ENCODE measurements at regions not wholly inside any gene's neighbourhood (a gene's known extent, or its start where the extent isn't known, plus 50 kb on each side); places are given as distances from the start of the nearest gene placed in this dataset.

GRCh38 chr12:97907504-97907903 is 444.9 kb downstream of the RMST start:
- TF ChIP-seq CTCF (IDR thresholded peaks at IDR 0.05), result no peak
- Histone ChIP-seq H3K9me3 (no peaks in the 10 kb centered on the region), H3K4me3 (no peak overlapping the region), H3K4me1 (no peaks in the 10 kb centered on the region), H3K27ac (no peak overlapping the region), H3K27me3 (no peaks in the 10 kb centered on the region), H3K36me3 (no peaks in the 10 kb centered on the region)
- no peak for DNase-seq (ENCODE audit: low spot score)

DNA sequence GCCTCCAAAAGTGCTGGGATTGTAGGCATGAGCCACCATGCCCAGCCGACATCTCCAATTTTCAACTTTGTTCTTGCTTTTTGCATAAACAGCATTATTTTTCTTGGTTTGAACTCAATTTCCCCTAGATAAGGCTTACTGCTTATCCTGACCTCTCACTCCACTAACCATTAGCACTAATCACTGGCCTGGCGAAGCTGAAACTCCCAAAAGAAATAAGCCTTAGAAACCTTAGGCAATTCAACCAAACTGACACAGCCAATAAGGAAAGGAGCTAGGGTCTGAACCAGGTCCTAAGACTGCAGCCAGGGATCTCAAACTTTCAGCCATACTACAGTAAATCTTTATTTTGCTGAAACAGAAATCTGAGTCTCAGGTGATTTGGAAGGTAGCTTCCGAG is 448.0 kb downstream of the RMST start:
- no peak for TF ChIP-seq CTCF (IDR thresholded peaks at IDR 0.05)
- Histone ChIP-seq H3K4me3 (no peak overlapping the region), H3K9me3 (no peaks in the 10 kb centered on the region), H3K36me3 (no peaks in the 10 kb centered on the region), H3K27me3 (no peaks in the 10 kb centered on the region), H3K27ac (no peak overlapping the region), H3K4me1 (no peaks in the 10 kb centered on the region)
- no peak for DNase-seq (ENCODE audit: low spot score)

GRCh38 chr12:97912943-97913342 is 450.3 kb downstream of the RMST start:
- no peak for DNase-seq (ENCODE audit: low spot score)

DNA sequence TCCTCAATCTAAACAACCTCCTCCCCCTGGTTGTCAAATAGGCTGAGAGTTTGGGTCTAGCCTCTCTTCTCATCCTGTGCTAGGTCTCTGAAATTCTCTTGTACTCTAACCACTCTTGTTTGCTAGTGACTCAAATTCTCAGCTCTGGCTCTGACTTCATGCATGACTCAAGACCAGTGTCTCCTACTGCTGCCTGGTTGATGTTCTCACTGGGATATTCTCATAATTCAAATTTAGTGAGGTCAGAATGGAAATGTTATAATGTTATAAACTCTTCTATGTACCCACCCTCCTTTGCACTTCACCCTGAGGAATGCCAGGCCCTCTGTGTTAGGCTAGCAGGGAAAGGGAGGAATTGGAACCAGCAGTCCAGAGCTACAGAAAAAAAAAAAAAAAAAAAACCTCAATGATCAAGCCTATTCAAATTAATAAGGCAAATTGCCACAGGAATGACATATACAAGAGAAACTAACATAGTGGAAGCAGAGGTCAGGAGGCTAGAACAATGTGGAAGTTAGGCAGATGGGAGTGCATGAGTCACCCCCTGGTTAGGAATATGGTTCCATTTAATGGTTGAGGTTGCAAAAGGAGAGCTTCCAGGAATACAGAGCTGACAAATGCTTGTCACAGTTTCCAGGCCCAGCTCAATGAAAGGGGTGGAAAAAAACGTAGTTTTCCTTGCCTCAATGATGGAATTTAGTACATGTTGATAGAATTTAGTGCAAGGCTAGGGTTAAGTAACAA is 459.5 kb downstream of the RMST start:
- DNase-seq (ENCODE audit: low spot score), result no peak
- no peaks in the 10 kb centered on the region for H3K9me3 ChIP-seq
- no peaks in the 10 kb centered on the region for H3K36me3 ChIP-seq
- TF ChIP-seq CTCF (IDR thresholded peaks at IDR 0.05), result no peak
- no peaks in the 10 kb centered on the region for H3K4me1 ChIP-seq
- H3K4me3 ChIP-seq, result no peak overlapping the region
- no peak overlapping the region for H3K27ac ChIP-seq
- H3K27me3 ChIP-seq, result no peaks in the 10 kb centered on the region

More at GRCh38 chr12:97912943-97913342, 450.3 kb downstream of the RMST start:
- Histone ChIP-seq H3K36me3 (no peaks in the 10 kb centered on the region), H3K27ac (no peak overlapping the region), H3K27me3 (no peaks in the 10 kb centered on the region), H3K9me3 (no peaks in the 10 kb centered on the region), H3K4me1 (no peaks in the 10 kb centered on the region), H3K4me3 (no peak overlapping the region)
- no peak for TF ChIP-seq CTCF (IDR thresholded peaks at IDR 0.05)

GRCh38 chr12:97923546-97923945 is 460.9 kb downstream of the RMST start:
- no peak overlapping the region for H3K4me3 ChIP-seq
- no peak for TF ChIP-seq CTCF (IDR thresholded peaks at IDR 0.05)
- no peaks in the 10 kb centered on the region for H3K4me1 ChIP-seq

DNA sequence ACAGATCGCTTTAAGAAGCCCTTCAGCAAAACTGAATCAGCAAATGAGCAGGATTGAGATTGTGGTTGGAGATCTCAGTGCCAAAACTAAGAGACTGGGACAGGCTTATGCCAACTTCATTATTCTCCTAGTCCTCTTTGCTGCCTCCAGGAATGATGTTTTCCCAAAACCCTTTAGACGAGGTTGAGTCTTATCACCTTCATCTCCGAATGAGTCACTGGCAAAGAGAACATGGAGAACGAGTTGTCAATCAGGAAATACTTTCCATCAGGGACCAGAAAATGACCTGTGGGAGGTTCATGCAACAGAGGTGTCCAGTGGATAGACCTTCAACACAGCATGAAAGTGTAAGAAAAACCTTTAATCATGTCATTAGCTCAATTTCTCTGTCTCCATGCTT is 461.5 kb downstream of the RMST start:
- Histone ChIP-seq H3K36me3 (no peaks in the 10 kb centered on the region), H3K9me3 (no peaks in the 10 kb centered on the region), H3K27ac (no peak overlapping the region), H3K27me3 (no peaks in the 10 kb centered on the region), H3K4me3 (no peak overlapping the region), H3K4me1 (no peaks in the 10 kb centered on the region)
- no peak for DNase-seq (ENCODE audit: low spot score)
- TF ChIP-seq CTCF (IDR thresholded peaks at IDR 0.05), result no peak

More at GRCh38 chr12:97923546-97923945, 460.9 kb downstream of the RMST start:
- Histone ChIP-seq H3K27me3 (no peaks in the 10 kb centered on the region), H3K9me3 (no peaks in the 10 kb centered on the region), H3K36me3 (no peaks in the 10 kb centered on the region), H3K27ac (no peak overlapping the region)
- DNase-seq (ENCODE audit: low spot score), result no peak

Measured in right atrium auricular region (tissue), 2 donors.